ENCODE measurements at regions not wholly inside any gene's neighbourhood (a gene's known extent, or its start where the extent isn't known, plus 50 kb on each side); places are given as distances from the start of the nearest gene placed in this dataset.
"Not testable (repeated sequence)": the region's sequence is repeated elsewhere in the genome, so short reads cannot be mapped to it uniquely, and the experiment has no call there.

GRCh38 chrX:23458957-23459356 lies 124.3 kb downstream of the PTCHD1 start:
- not testable (repeated sequence) for H3K27me3 ChIP-seq (ENCODE audit: control insufficient read depth, insufficient read depth, low read length, poor library complexity, severe bottlenecking); H3K9me3 ChIP-seq (ENCODE audit: control insufficient read depth, low read length); H3K4me3 ChIP-seq (ENCODE audit: insufficient read depth, low read depth, low read length); H3K27ac ChIP-seq (ENCODE audit: insufficient read depth, low read depth, low read length, poor library complexity, severe bottlenecking); H3K36me3 ChIP-seq (ENCODE audit: control insufficient read depth, insufficient read depth, low read length); H3K4me1 ChIP-seq (ENCODE audit: control insufficient read depth, insufficient read depth, low read length)
- WGBS, 2 experiments, result 95 to 97% methylated on average over 13 of the region's 13 CpGs

- Histone ChIP-seq H3K4me3 (ENCODE audit: insufficient read depth, low read depth, low read length) (no peak overlapping the region), H3K9me3 (ENCODE audit: control insufficient read depth, low read length) (no peaks in the 10 kb centered on the region), H3K4me1 (ENCODE audit: control insufficient read depth, insufficient read depth, low read length) (no peaks in the 10 kb centered on the region), H3K36me3 (ENCODE audit: control insufficient read depth, insufficient read depth, low read length) (no peaks in the 10 kb centered on the region), H3K27ac (ENCODE audit: insufficient read depth, low read depth, low read length, poor library complexity, severe bottlenecking) (no peak overlapping the region), H3K27me3 (ENCODE audit: control insufficient read depth, insufficient read depth, low read length, poor library complexity, severe bottlenecking) (no peaks in the 10 kb centered on the region)
- WGBS, 2 experiments, result 94 to 95% methylated on average over 2 of the region's 3 CpGs
Observed at GRCh38 chrX:23465105-23465791, 130.6 kb downstream of the PTCHD1 start.

- Histone ChIP-seq H3K27ac (ENCODE audit: insufficient read depth, low read depth, low read length, poor library complexity, severe bottlenecking) (no peak overlapping the region), H3K27me3 (ENCODE audit: control insufficient read depth, insufficient read depth, low read length, poor library complexity, severe bottlenecking) (no peaks in the 10 kb centered on the region), H3K4me1 (ENCODE audit: control insufficient read depth, insufficient read depth, low read length) (no peaks in the 10 kb centered on the region), H3K36me3 (ENCODE audit: control insufficient read depth, insufficient read depth, low read length) (no peaks in the 10 kb centered on the region), H3K9me3 (ENCODE audit: control insufficient read depth, low read length) (no peaks in the 10 kb centered on the region), H3K4me3 (ENCODE audit: insufficient read depth, low read depth, low read length) (no peak overlapping the region)
- WGBS, 2 experiments, result 67 to 93% methylated on average over 1 to 2 of the region's 2 CpGs
Observed at GRCh38 chrX:23465985-23466384, 131.3 kb downstream of the PTCHD1 start.

GRCh38 chrX:23478056-23478455 lies 143.4 kb downstream of the PTCHD1 start:
- no peaks in the 10 kb centered on the region for H3K36me3 ChIP-seq (ENCODE audit: control insufficient read depth, insufficient read depth, low read length)
- WGBS, 2 experiments, result 100% methylated on average over 1 of the region's 2 CpGs
- H3K27ac ChIP-seq (ENCODE audit: insufficient read depth, low read depth, low read length, poor library complexity, severe bottlenecking), result no peak overlapping the region
- no peaks in the 10 kb centered on the region for H3K4me1 ChIP-seq (ENCODE audit: control insufficient read depth, insufficient read depth, low read length)
- H3K27me3 ChIP-seq (ENCODE audit: control insufficient read depth, insufficient read depth, low read length, poor library complexity, severe bottlenecking), result no peaks in the 10 kb centered on the region
- H3K9me3 ChIP-seq (ENCODE audit: control insufficient read depth, low read length), result no peaks in the 10 kb centered on the region
- no peak overlapping the region for H3K4me3 ChIP-seq (ENCODE audit: insufficient read depth, low read depth, low read length)

GRCh38 chrX:23478561-23478960 lies 143.9 kb downstream of the PTCHD1 start:
- Histone ChIP-seq H3K36me3 (ENCODE audit: control insufficient read depth, insufficient read depth, low read length) (no peaks in the 10 kb centered on the region), H3K27me3 (ENCODE audit: control insufficient read depth, insufficient read depth, low read length, poor library complexity, severe bottlenecking) (no peaks in the 10 kb centered on the region)
- WGBS, 2 experiments, result 100% methylated on average over 1 of the region's 3 CpGs; no CpG with 5 or more reads in 1 of the 2 experiments

GRCh38 chrX:23482561-23482960 lies 147.9 kb downstream of the PTCHD1 start:
- Histone ChIP-seq H3K9me3 (ENCODE audit: control insufficient read depth, low read length) (no peaks in the 10 kb centered on the region), H3K27ac (ENCODE audit: insufficient read depth, low read depth, low read length, poor library complexity, severe bottlenecking) (no peak overlapping the region), H3K36me3 (ENCODE audit: control insufficient read depth, insufficient read depth, low read length) (no peaks in the 10 kb centered on the region), H3K4me3 (ENCODE audit: insufficient read depth, low read depth, low read length) (no peak overlapping the region), H3K27me3 (ENCODE audit: control insufficient read depth, insufficient read depth, low read length, poor library complexity, severe bottlenecking) (no peaks in the 10 kb centered on the region), H3K4me1 (ENCODE audit: control insufficient read depth, insufficient read depth, low read length) (no peaks in the 10 kb centered on the region)
- WGBS, 2 experiments, result 92 to 95% methylated on average over 3 of the region's 3 CpGs

More at GRCh38 chrX:23478561-23478960, 143.9 kb downstream of the PTCHD1 start:
- Histone ChIP-seq H3K4me1 (ENCODE audit: control insufficient read depth, insufficient read depth, low read length) (no peaks in the 10 kb centered on the region), H3K27ac (ENCODE audit: insufficient read depth, low read depth, low read length, poor library complexity, severe bottlenecking) (no peak overlapping the region), H3K9me3 (ENCODE audit: control insufficient read depth, low read length) (no peaks in the 10 kb centered on the region), H3K4me3 (ENCODE audit: insufficient read depth, low read depth, low read length) (no peak overlapping the region)

GRCh38 chrX:23483396-23483795 lies 148.7 kb downstream of the PTCHD1 start:
- 84% methylated on average over 3 of the region's 3 CpGs for WGBS, 2 experiments
- Histone ChIP-seq H3K9me3 (ENCODE audit: control insufficient read depth, low read length) (no peaks in the 10 kb centered on the region), H3K4me1 (ENCODE audit: control insufficient read depth, insufficient read depth, low read length) (no peaks in the 10 kb centered on the region), H3K27me3 (ENCODE audit: control insufficient read depth, insufficient read depth, low read length, poor library complexity, severe bottlenecking) (no peaks in the 10 kb centered on the region), H3K27ac (ENCODE audit: insufficient read depth, low read depth, low read length, poor library complexity, severe bottlenecking) (no peak overlapping the region), H3K36me3 (ENCODE audit: control insufficient read depth, insufficient read depth, low read length) (no peaks in the 10 kb centered on the region), H3K4me3 (ENCODE audit: insufficient read depth, low read depth, low read length) (no peak overlapping the region)

GRCh38 chrX:23493941-23494374 lies 159.3 kb downstream of the PTCHD1 start:
- Histone ChIP-seq H3K36me3 (ENCODE audit: control insufficient read depth, insufficient read depth, low read length) (no peaks in the 10 kb centered on the region), H3K4me3 (ENCODE audit: insufficient read depth, low read depth, low read length) (no peak overlapping the region), H3K27me3 (ENCODE audit: control insufficient read depth, insufficient read depth, low read length, poor library complexity, severe bottlenecking) (no peaks in the 10 kb centered on the region), H3K27ac (ENCODE audit: insufficient read depth, low read depth, low read length, poor library complexity, severe bottlenecking) (no peak overlapping the region), H3K9me3 (ENCODE audit: control insufficient read depth, low read length) (no peaks in the 10 kb centered on the region), H3K4me1 (ENCODE audit: control insufficient read depth, insufficient read depth, low read length) (no peaks in the 10 kb centered on the region)
- WGBS, 2 experiments, result 82 to 86% methylated on average over 2 of the region's 3 CpGs

GRCh38 chrX:23494741-23495140 lies 160.1 kb downstream of the PTCHD1 start:
- H3K27ac ChIP-seq (ENCODE audit: insufficient read depth, low read depth, low read length, poor library complexity, severe bottlenecking), result no peak overlapping the region

GRCh38 chrX:23497919-23498318 lies 163.3 kb downstream of the PTCHD1 start:
- no peaks in the 10 kb centered on the region for H3K4me1 ChIP-seq (ENCODE audit: control insufficient read depth, insufficient read depth, low read length)
- H3K27ac ChIP-seq (ENCODE audit: insufficient read depth, low read depth, low read length, poor library complexity, severe bottlenecking), result no peak overlapping the region
- no peaks in the 10 kb centered on the region for H3K9me3 ChIP-seq (ENCODE audit: control insufficient read depth, low read length)
- H3K36me3 ChIP-seq (ENCODE audit: control insufficient read depth, insufficient read depth, low read length), result no peaks in the 10 kb centered on the region
- no peak overlapping the region for H3K4me3 ChIP-seq (ENCODE audit: insufficient read depth, low read depth, low read length)
- no peaks in the 10 kb centered on the region for H3K27me3 ChIP-seq (ENCODE audit: control insufficient read depth, insufficient read depth, low read length, poor library complexity, severe bottlenecking)

More at GRCh38 chrX:23494741-23495140, 160.1 kb downstream of the PTCHD1 start:
- Histone ChIP-seq H3K9me3 (ENCODE audit: control insufficient read depth, low read length) (no peaks in the 10 kb centered on the region), H3K36me3 (ENCODE audit: control insufficient read depth, insufficient read depth, low read length) (no peaks in the 10 kb centered on the region), H3K4me1 (ENCODE audit: control insufficient read depth, insufficient read depth, low read length) (no peaks in the 10 kb centered on the region), H3K27me3 (ENCODE audit: control insufficient read depth, insufficient read depth, low read length, poor library complexity, severe bottlenecking) (no peaks in the 10 kb centered on the region), H3K4me3 (ENCODE audit: insufficient read depth, low read depth, low read length) (no peak overlapping the region)
- 96 to 97% methylated on average over 11 to 12 of the region's 12 CpGs for WGBS, 2 experiments
